HG03095 (cell line): ENCODE measurements at regions not wholly inside any gene's neighbourhood (a gene's known extent, or its start where the extent isn't known, plus 50 kb on each side); places are given as distances from the start of the nearest gene placed in this dataset.
"Not testable (repeated sequence)": the region's sequence is repeated elsewhere in the genome, so short reads cannot be mapped to it uniquely, and the experiment has no call there.

Experiments used
- ATAC-seq: cut with Tn5 transposase; IDR thresholded peaks from one replicate; pipeline ENCODE4 v1.9.1; 2021; ENCODE audit warnings: moderate library complexity; ENCODE audit not compliant: unreplicated experiment

- no peak for ATAC-seq
Measured at GRCh38 chr6:26173836-26174145, 86.6 kb downstream of the HFE start.

- no peak for ATAC-seq
Measured at GRCh38 chr6:26175033-26175427, 87.8 kb downstream of the HFE start.

GRCh38 chr6:26175428-26176181 lies 88.4 kb downstream of the HFE start:
- no peak for ATAC-seq

GRCh38 chr6:26179675-26180074 lies 92.4 kb downstream of the HFE start:
- ATAC-seq: no peak

GRCh38 chr6:26180346-26180745 lies 93.1 kb downstream of the HFE start:
- no peak for ATAC-seq

GRCh38 chr6:26183237-26183580 lies 96.0 kb downstream of the HFE start:
- ATAC-seq: no peak

GRCh38 chr6:26183581-26184366 lies 96.5 kb downstream of the HFE start:
- ATAC-seq: peak; percentile 44

- no peak for ATAC-seq
Measured at GRCh38 chr6:26184367-26184891, 97.2 kb downstream of the HFE start.

- no peak for ATAC-seq
Measured at GRCh38 chr6:26185004-26185403, 97.8 kb downstream of the HFE start.

- no peak for ATAC-seq
Measured at GRCh38 chr6:26185802-26186201, 98.6 kb downstream of the HFE start.

GRCh38 chr6:26186652-26187051 lies 99.4 kb downstream of the HFE start:
- no peak for ATAC-seq

- ATAC-seq: no peak
Measured at GRCh38 chr6:26187292-26187691, 100.1 kb downstream of the HFE start.

- peak; percentile 23 for ATAC-seq
Measured at GRCh38 chr6:26187981-26188635, 100.9 kb downstream of the HFE start.

GRCh38 chr6:26191512-26191911 lies 104.3 kb downstream of the HFE start:
- not testable (repeated sequence) for ATAC-seq

- no peak for ATAC-seq
Measured at GRCh38 chr6:26193467-26194328, 106.5 kb downstream of the HFE start.

- ATAC-seq: no peak
Measured at GRCh38 chr6:26194329-26194701, 107.1 kb downstream of the HFE start.

GRCh38 chr6:26194816-26195375 lies 107.7 kb downstream of the HFE start:
- ATAC-seq: no peak

GRCh38 chr6:26195376-26195923 lies 108.2 kb downstream of the HFE start:
- ATAC-seq: no peak

GRCh38 chr6:26195924-26196845 lies 109.0 kb downstream of the HFE start:
- no peak for ATAC-seq
